Loucy (cell line): ENCODE measurements at regions not wholly inside any gene's neighbourhood (a gene's known extent, or its start where the extent isn't known, plus 50 kb on each side); places are given as distances from the start of the nearest gene placed in this dataset.

Source experiments
- H2AFZ ChIP-seq: fragments of 200-600 bp; sonication (generic); 2 replicates; pipeline ENCODE4 v1.6.0; 2016; ENCODE audit warnings: antibody characterized with exemption, mild to moderate bottlenecking, low read length, moderate library complexity
- H3F3A ChIP-seq: fragments of 200-600 bp; 2 replicates; pipeline ENCODE4 v1.6.0; 2016; ENCODE audit warnings: antibody characterized with exemption, low read depth, mild to moderate bottlenecking
- H3K27me3 ChIP-seq: fragments of 200-600 bp; sonication (generic); 2 replicates; pipeline ENCODE4 v1.6.1; 2014; ENCODE audit warnings: low read length, mild to moderate bottlenecking; ENCODE audit not compliant: insufficient read depth, poor library complexity, severe bottlenecking
- H3K36me3 ChIP-seq: fragments of 200-600 bp; sonication (generic); 2 replicates; pipeline ENCODE4 v1.6.1; 2016; ENCODE audit warnings: low read length; ENCODE audit not compliant: insufficient read depth
- H3K4me1 ChIP-seq: fragments of 200-600 bp; sonication (generic); 2 replicates; pipeline ENCODE4 v1.5.1; 2014; ENCODE audit warnings: low read length, mild to moderate bottlenecking; ENCODE audit not compliant: insufficient read depth, poor library complexity, severe bottlenecking
- H3K4me2 ChIP-seq: fragments of 200-600 bp; sonication (generic); 2 replicates; pipeline ENCODE4 v1.6.0; 2014; ENCODE audit warnings: antibody characterized with exemption, low read length, low read depth, mild to moderate bottlenecking; ENCODE audit not compliant: poor library complexity, severe bottlenecking
- H3K4me3 ChIP-seq: fragments of 200-600 bp; sonication (generic); 2 replicates; pipeline ENCODE4 v1.5.1; 2014; ENCODE audit warnings: low read length, mild to moderate bottlenecking, mixed read lengths; ENCODE audit not compliant: poor library complexity, severe bottlenecking
- H3K79me2 ChIP-seq: fragments of 200-600 bp; sonication (generic); 2 replicates; pipeline ENCODE4 v1.6.1; 2014; ENCODE audit warnings: low read length; ENCODE audit not compliant: insufficient read depth
- H3K9ac ChIP-seq: fragments of 200-600 bp; sonication (generic); 2 replicates; pipeline ENCODE4 v1.6.0; 2014; ENCODE audit warnings: mild to moderate bottlenecking, low read depth, low read length, moderate library complexity; ENCODE audit not compliant: poor library complexity, severe bottlenecking
- H3K9me2 ChIP-seq: fragments of 200-600 bp; sonication (generic); replicated peaks from 2 replicates; pipeline ENCODE4 v1.6.1; 2016; ENCODE audit warnings: low read depth, low read length, mixed read lengths
- H3K9me3 ChIP-seq: fragments of 200-600 bp; sonication (generic); 2 replicates; pipeline ENCODE4 v1.6.1; 2014; ENCODE audit warnings: mild to moderate bottlenecking, antibody characterized with exemption, low read length, low read depth; ENCODE audit not compliant: insufficient read depth
- H4K20me1 ChIP-seq: fragments of 200-600 bp; sonication (generic); 2 replicates; pipeline ENCODE4 v1.6.0; 2014; ENCODE audit warnings: antibody characterized with exemption, low read length, mild to moderate bottlenecking; ENCODE audit not compliant: insufficient read depth, poor library complexity, severe bottlenecking
- CTCF ChIP-seq: fragments of 200-600 bp; sonication (generic); conservative IDR thresholded peaks from 2 replicates; pipeline ENCODE4 v1.5.1; 2014; ENCODE audit warnings: mild to moderate bottlenecking, antibody characterized with exemption, low read length
- EZH2phosphoT487 ChIP-seq: fragments of 200-600 bp; IDR thresholded peaks from 2 replicates; pipeline ENCODE4 v1.6.1; 2018; ENCODE audit warnings: antibody characterized with exemption, mild to moderate bottlenecking, moderate library complexity, borderline replicate concordance

GRCh38 chr1:53384796-53385195 is 56.9 kb upstream of the LRP8 start:
- H3K4me1 ChIP-seq = peaks cover 15% of the 10 kb centered on the region
- H3K4me2 ChIP-seq = no peak overlapping the region
- H3K36me3 ChIP-seq = no peaks in the 10 kb centered on the region
- no peaks in the 10 kb centered on the region for H3F3A ChIP-seq
- no peaks in the 10 kb centered on the region for H3K9me3 ChIP-seq
- no peaks in the 10 kb centered on the region for H3K27me3 ChIP-seq
- no peaks in the 10 kb centered on the region for H3K79me2 ChIP-seq
- TF ChIP-seq CTCF = no peak
- no peak for TF ChIP-seq EZH2phosphoT487
- H3K9me2 ChIP-seq = no peaks in the 10 kb centered on the region
- no peak overlapping the region for H2AFZ ChIP-seq
- H3K9ac ChIP-seq = no peak overlapping the region
- no peak overlapping the region for H3K4me3 ChIP-seq
- no peaks in the 10 kb centered on the region for H4K20me1 ChIP-seq

- no peaks in the 10 kb centered on the region for H3K79me2 ChIP-seq
- no peaks in the 10 kb centered on the region for H4K20me1 ChIP-seq
- no peaks in the 10 kb centered on the region for H3K9me2 ChIP-seq
- no peaks in the 10 kb centered on the region for H3K9me3 ChIP-seq
- H3K4me2 ChIP-seq = peak overlapping the region; percentile 2
- no peak; the same call in 1 of the 2 replicates for TF ChIP-seq CTCF
- peaks cover 15% of the 10 kb centered on the region for H3K4me1 ChIP-seq
- H3K9ac ChIP-seq = no peak overlapping the region
- H3F3A ChIP-seq = no peaks in the 10 kb centered on the region
- H2AFZ ChIP-seq = no peak overlapping the region
- H3K4me3 ChIP-seq = no peak overlapping the region
- H3K27me3 ChIP-seq = no peaks in the 10 kb centered on the region
- H3K36me3 ChIP-seq = no peaks in the 10 kb centered on the region
Observed at GRCh38 chr1:53385276-53386225, 57.7 kb upstream of the LRP8 start.

- peaks cover 5% of the 10 kb centered on the region for H3K4me1 ChIP-seq
- H3K4me3 ChIP-seq = no peak overlapping the region
- no peaks in the 10 kb centered on the region for H3F3A ChIP-seq
- no peaks in the 10 kb centered on the region for H3K9me2 ChIP-seq
- H3K4me2 ChIP-seq = no peak overlapping the region
- no peak overlapping the region for H3K9ac ChIP-seq
- no peaks in the 10 kb centered on the region for H3K36me3 ChIP-seq
- H4K20me1 ChIP-seq = no peaks in the 10 kb centered on the region
- no peaks in the 10 kb centered on the region for H3K27me3 ChIP-seq
- H2AFZ ChIP-seq = no peak overlapping the region
- no peaks in the 10 kb centered on the region for H3K9me3 ChIP-seq
- no peaks in the 10 kb centered on the region for H3K79me2 ChIP-seq
- TF ChIP-seq CTCF (no peak), EZH2phosphoT487 (no peak)
Observed at GRCh38 chr1:53388963-53389362, 61.1 kb upstream of the LRP8 start.
